MCF 10A (cell line): ENCODE measurements at regions not wholly inside any gene's neighbourhood (a gene's known extent, or its start where the extent isn't known, plus 50 kb on each side); places are given as distances from the start of the nearest gene placed in this dataset.
"Not testable (repeated sequence)": the region's sequence is repeated elsewhere in the genome, so short reads cannot be mapped to it uniquely, and the experiment has no call there.

Experiments used
- BruUV-seq: library from RNA; stranded (reverse); fragments of 400-500 nt; replicated peaks from 2 replicates; lab custom pipeline; 2021; lab: Mats Ljungman, UMichigan
- CTCF ChIA-PET: fragments of 300-600 bp; sonication (Branson Sonifier 250); formaldehyde crosslinking; extraction: SDS; loops from one replicate; lab custom pipeline; 2021; ENCODE audit warnings: antibody characterized with exemption, inconsistent platforms; lab: Yijun Ruan, JAX
- POLR2A ChIA-PET: fragments of 300-600, 350-650 bp; sonication (Branson Sonifier 250); formaldehyde crosslinking; extraction: SDS; loops from one replicate; lab custom pipeline; 2020; ENCODE audit warnings: antibody characterized with exemption, inconsistent platforms; lab: Yijun Ruan, JAX
- DNase-seq: peaks from one replicate; pipeline ENCODE4 v3.0.0-alpha.2; 2018; ENCODE audit not compliant: unreplicated experiment
- H3K27ac Mint-ChIP-seq: one replicate; pipeline ENCODE4 v1.8.0; 2022; ENCODE audit warnings: mild to moderate bottlenecking, low read depth, mixed read lengths; ENCODE audit not compliant: unreplicated experiment
- H3K27me3 Mint-ChIP-seq: one replicate; pipeline ENCODE4 v1.8.0; 2022; ENCODE audit warnings: mixed read lengths; ENCODE audit not compliant: insufficient read depth, unreplicated experiment
- H3K36me3 Mint-ChIP-seq: one replicate; pipeline ENCODE4 v1.8.0; 2022; ENCODE audit warnings: mild to moderate bottlenecking, moderate library complexity, mixed read lengths; ENCODE audit not compliant: insufficient read depth, unreplicated experiment
- H3K4me1 Mint-ChIP-seq: one replicate; pipeline ENCODE4 v1.8.0; 2022; ENCODE audit warnings: mixed read lengths; ENCODE audit not compliant: insufficient read depth, unreplicated experiment
- H3K4me3 Mint-ChIP-seq: one replicate; pipeline ENCODE4 v1.8.0; 2022; ENCODE audit warnings: mild to moderate bottlenecking, moderate library complexity, mixed read lengths; ENCODE audit not compliant: unreplicated experiment
- H3K9me3 Mint-ChIP-seq: one replicate; pipeline ENCODE4 v1.8.0; 2022; ENCODE audit warnings: mixed read lengths; ENCODE audit not compliant: unreplicated experiment
- CTCF ChIP-seq: fragments of 200-600 bp; IDR thresholded peaks from one replicate; pipeline ENCODE4 v1.8.0; 2022; ENCODE audit warnings: antibody characterized with exemption, mild to moderate bottlenecking; ENCODE audit not compliant: unreplicated experiment
- intact Hi-C: fragments of 100-400 bp; cut with micrococcal nuclease; formaldehyde crosslinking; loops from 2 replicates; pipeline ENCODE4 v1.14.1; 2022

- ChIA-PET CTCF (interaction anchor here (0.8 kb wide), 1 partner anchor 1073 kb away, joined by 3 read pairs; no protein-coding TSS in a partner anchor), POLR2A (no interaction called here)
- H3K27me3 Mint-ChIP-seq: no peaks in the 10 kb centered on the region
- no peaks in the 10 kb centered on the region for H3K36me3 Mint-ChIP-seq
- H3K9me3 Mint-ChIP-seq: peaks cover 15% of the 10 kb centered on the region
- BruUV-seq: no TSS peak
- H3K4me3 Mint-ChIP-seq: no peak overlapping the region
- H3K4me1 Mint-ChIP-seq: no peaks in the 10 kb centered on the region
- peak; percentile 47 for TF ChIP-seq CTCF
- intact Hi-C loops: no loop called here
- H3K27ac Mint-ChIP-seq: no peak overlapping the region
- DNase-seq: peak; percentile 53
Measured at GRCh38 chr1:98556521-98557158, 104.9 kb upstream of the SNX7 start.

GRCh38 chr1:98555814-98556213, 105.7 kb upstream of the SNX7 start:
- intact Hi-C loops: no loop called here
- BruUV-seq: no TSS peak
- H3K4me1 Mint-ChIP-seq: no peaks in the 10 kb centered on the region
- no peak overlapping the region for H3K4me3 Mint-ChIP-seq
- H3K27me3 Mint-ChIP-seq: no peaks in the 10 kb centered on the region
- no peak overlapping the region for H3K27ac Mint-ChIP-seq
- H3K36me3 Mint-ChIP-seq: peaks cover 6% of the 10 kb centered on the region
- no peak for TF ChIP-seq CTCF
- ChIA-PET CTCF (interaction anchor here (0.8 kb wide), 1 partner anchor 1074 kb away, joined by 3 read pairs; no protein-coding TSS in a partner anchor), POLR2A (no interaction called here)
- DNase-seq: no peak
- H3K9me3 Mint-ChIP-seq: peaks cover 7% of the 10 kb centered on the region

GRCh38 chr1:98552576-98553074, 108.9 kb upstream of the SNX7 start:
- H3K36me3 Mint-ChIP-seq, H3K4me1 Mint-ChIP-seq, DNase-seq, intact Hi-C loops, BruUV-seq, H3K27ac Mint-ChIP-seq, H3K9me3 Mint-ChIP-seq, H3K4me3 Mint-ChIP-seq, CTCF ChIA-PET, POLR2A ChIA-PET, H3K27me3 Mint-ChIP-seq: not testable (repeated sequence)

GRCh38 chr1:98550076-98550475, 111.4 kb upstream of the SNX7 start:
- Mint-ChIP-seq H3K9me3 (no peaks in the 10 kb centered on the region), H3K36me3 (peaks cover 6% of the 10 kb centered on the region), H3K4me3 (no peak overlapping the region), H3K4me1 (no peaks in the 10 kb centered on the region), H3K27ac (no peak overlapping the region), H3K27me3 (no peaks in the 10 kb centered on the region)
- POLR2A ChIA-PET: no interaction called here
- intact Hi-C loops: no loop called here
- no peak for TF ChIP-seq CTCF
- CTCF ChIA-PET: no interaction called here
- DNase-seq: no peak
- no TSS peak for BruUV-seq
